Liver (tissue), 8 donors: ENCODE measurements at regions not wholly inside any gene's neighbourhood (a gene's known extent, or its start where the extent isn't known, plus 50 kb on each side); places are given as distances from the start of the nearest gene placed in this dataset.

Source experiments
- DNase-seq: peaks from one replicate; pipeline ENCODE4 v3.0.0-alpha.2; 2017; ENCODE audit warnings: low spot score
- H3K27ac ChIP-seq, 2 donors: one replicate each; pipeline ENCODE4 v1.7.0; 2013; ENCODE audit warnings: inconsistent platforms in 2 of 2, low read length in 2 of 2, control low read depth in 1 of 2, low read depth in 1 of 2, mild to moderate bottlenecking in 1 of 2
- H3K27me3 ChIP-seq, 4 donors: one replicate each; pipeline versions ENCODE4 v1.6.1 to v1.7.0; 2013; ENCODE audit warnings: low read length in 3 of 4, inconsistent platforms in 1 of 4, mild to moderate bottlenecking in 1 of 4, moderate library complexity in 1 of 4; ENCODE audit not compliant: control insufficient read depth in 4 of 4, insufficient read depth in 4 of 4
- H3K36me3 ChIP-seq, 4 donors: one replicate each; pipeline versions ENCODE4 v1.6.1 to v1.7.0; 2013; ENCODE audit warnings: low read length in 3 of 4, mild to moderate bottlenecking in 3 of 4, low read depth in 1 of 4, moderate library complexity in 1 of 4; ENCODE audit not compliant: control insufficient read depth in 4 of 4, insufficient read depth in 3 of 4
- H3K4me1 ChIP-seq, 4 donors: one replicate each; pipeline versions ENCODE4 v1.6.1 to v1.7.0; 2013; ENCODE audit warnings: low read length in 3 of 4, mild to moderate bottlenecking in 3 of 4, moderate library complexity in 1 of 4; ENCODE audit not compliant: control insufficient read depth in 4 of 4, insufficient read depth in 4 of 4
- H3K4me3 ChIP-seq, 3 donors: one replicate each; pipeline versions ENCODE4 v1.6.1 to v1.7.0; 2013; ENCODE audit warnings: low read length in 3 of 3, control low read depth in 1 of 3, low read depth in 1 of 3, mild to moderate bottlenecking in 1 of 3
- H3K9ac ChIP-seq, 2 donors: one replicate each; pipeline ENCODE4 v1.7.0; 2013; ENCODE audit warnings: low read length in 2 of 2, mild to moderate bottlenecking in 2 of 2, moderate library complexity in 2 of 2, control low read depth in 1 of 2, low read depth in 1 of 2
- H3K9me3 ChIP-seq, 4 donors: one replicate each; pipeline versions ENCODE4 v1.6.1 to v1.7.0; 2013; ENCODE audit warnings: low read length in 3 of 4; ENCODE audit not compliant: control insufficient read depth in 4 of 4
- ATF3 ChIP-seq: IDR thresholded peaks from 2 replicates; pipeline ENCODE4 v1.6.1; 2016; ENCODE audit warnings: antibody characterized with exemption
- EGR1 ChIP-seq, 2 donors: IDR thresholded peaks; 2 replicates each; pipeline ENCODE4 v1.6.1; 2016 to 2018; ENCODE audit warnings: antibody characterized with exemption in 2 of 2, low read depth in 2 of 2
- FOXA1 ChIP-seq: IDR thresholded peaks from 2 replicates; pipeline ENCODE4 v1.6.1; 2016; ENCODE audit warnings: antibody characterized with exemption
- FOXA2 ChIP-seq: IDR thresholded peaks from 2 replicates; pipeline ENCODE4 v1.6.1; 2016; ENCODE audit warnings: antibody characterized with exemption
- GABPA ChIP-seq, 2 donors: IDR thresholded peaks in 1 of 2; conservative IDR thresholded peaks in 1 of 2; 2 replicates each; pipeline ENCODE4 v1.6.1; 2016; ENCODE audit warnings: antibody characterized with exemption in 2 of 2, mild to moderate bottlenecking in 1 of 2, moderate library complexity in 1 of 2
- HNF4A ChIP-seq, 2 donors: conservative IDR thresholded peaks; 2 replicates each; pipeline ENCODE4 v1.6.1; 2016; ENCODE audit warnings: antibody characterized with exemption in 2 of 2, mild to moderate bottlenecking in 2 of 2
- HNF4G ChIP-seq: IDR thresholded peaks from 2 replicates; pipeline ENCODE4 v1.6.1; 2016; ENCODE audit warnings: antibody characterized with exemption
- JUND ChIP-seq, 2 donors: IDR thresholded peaks; 2 replicates each; pipeline ENCODE4 v1.6.1; 2016; ENCODE audit warnings: antibody characterized with exemption in 2 of 2
- NR2F2 ChIP-seq: IDR thresholded peaks from 2 replicates; pipeline ENCODE4 v1.6.1; 2016; ENCODE audit warnings: antibody characterized with exemption
- RAD21 ChIP-seq, 2 donors: IDR thresholded peaks; 2 replicates each; pipeline ENCODE4 v1.6.1; 2016; ENCODE audit warnings: antibody characterized with exemption in 2 of 2, mild to moderate bottlenecking in 2 of 2
- REST ChIP-seq: IDR thresholded peaks from 2 replicates; pipeline ENCODE4 v1.6.1; 2016; ENCODE audit warnings: antibody characterized with exemption, mild to moderate bottlenecking
- RXRA ChIP-seq, 2 donors: IDR thresholded peaks; 2 replicates each; pipeline ENCODE4 v1.6.1; 2017 to 2018; ENCODE audit warnings: antibody characterized with exemption in 2 of 2, mild to moderate bottlenecking in 1 of 2
- SP1 ChIP-seq: IDR thresholded peaks from 2 replicates; pipeline ENCODE4 v1.6.1; 2018; ENCODE audit warnings: antibody characterized with exemption, mild to moderate bottlenecking
- TAF1 ChIP-seq: conservative IDR thresholded peaks from 2 replicates; pipeline ENCODE4 v1.6.1; 2016; ENCODE audit warnings: antibody characterized with exemption, mild to moderate bottlenecking
- YY1 ChIP-seq: IDR thresholded peaks from 2 replicates; pipeline ENCODE4 v1.6.1; 2016; ENCODE audit warnings: antibody characterized with exemption, mild to moderate bottlenecking
- ZBTB33 ChIP-seq: IDR thresholded peaks from 2 replicates; pipeline ENCODE4 v1.6.1; 2016; ENCODE audit warnings: antibody characterized with exemption
- WGBS: extraction: QIAGEN DNeasy Blood & Tissue Kit; methylation state at CpG from one replicate; pipeline ENCODE4 v1.1.7; 2013; 5-methylcytosine and 5-hydroxymethylcytosine counted together
- TF ChIP-seq, protein P1 (sequence below): fragments of 150-350 bp; IDR thresholded peaks from 2 replicates; pipeline ENCODE4 v1.5.1; 2017; ENCODE audit warnings: improper control_type of control experiment, low read depth, low read length; ENCODE audit not compliant: missing input control
- TF ChIP-seq, protein P2 (sequence below): IDR thresholded peaks from 2 replicates; pipeline ENCODE4 v1.6.1; 2016; ENCODE audit warnings: antibody characterized with exemption
- donor health status: healthy.
- donor health status: healthy.
- donor health status: healthy.
- donor health status: healthy.
- donor health status: healthy.

DNA sequence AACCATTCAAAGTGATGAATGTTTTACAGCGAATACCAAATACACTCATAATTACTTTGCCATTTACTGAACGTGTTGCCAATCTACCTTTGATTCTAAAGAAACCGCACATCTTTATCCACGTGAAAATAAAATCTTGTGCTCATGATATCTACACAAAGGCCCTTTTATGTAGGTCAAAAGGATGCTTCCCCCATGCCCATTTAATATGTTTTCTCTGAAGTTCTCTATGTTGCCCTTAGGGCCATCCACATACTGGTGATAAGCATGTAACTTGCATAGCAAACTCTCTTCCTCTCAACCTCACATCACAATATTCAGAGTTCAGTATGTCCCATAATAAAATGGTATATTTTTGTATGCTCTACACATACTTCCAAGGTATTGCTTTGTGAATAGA, 380.0 kb upstream of the FIGN start:
- Histone ChIP-seq H3K36me3 (no peaks in the 10 kb centered on the region), H3K4me1 (no peaks in the 10 kb centered on the region), H3K9me3 (no peaks in the 10 kb centered on the region), H3K4me3 (no peak overlapping the region), H3K27ac (no peak overlapping the region), H3K27me3 (no peaks in the 10 kb centered on the region), H3K9ac (no peak overlapping the region)
- no peak for TF ChIP-seq ZBTB33
- TF ChIP-seq TAF1: no peak
- no peak for TF ChIP-seq SP1
- no peak for TF ChIP-seq GABPA (IDR thresholded peaks at IDR 0.05 in 1 of 2, conservative IDR thresholded peaks at IDR 0.05 in 1 of 2)
- no peak for TF ChIP-seq NR2F2
- TF ChIP-seq JUND (IDR thresholded peaks at IDR 0.05): no peak
- TF ChIP-seq HNF4A (conservative IDR thresholded peaks at IDR 0.05): no peak
- TF ChIP-seq EGR1 (IDR thresholded peaks at IDR 0.05; ENCODE audit: low read depth in 2 of 2): no peak
- TF ChIP-seq, protein P1, sequence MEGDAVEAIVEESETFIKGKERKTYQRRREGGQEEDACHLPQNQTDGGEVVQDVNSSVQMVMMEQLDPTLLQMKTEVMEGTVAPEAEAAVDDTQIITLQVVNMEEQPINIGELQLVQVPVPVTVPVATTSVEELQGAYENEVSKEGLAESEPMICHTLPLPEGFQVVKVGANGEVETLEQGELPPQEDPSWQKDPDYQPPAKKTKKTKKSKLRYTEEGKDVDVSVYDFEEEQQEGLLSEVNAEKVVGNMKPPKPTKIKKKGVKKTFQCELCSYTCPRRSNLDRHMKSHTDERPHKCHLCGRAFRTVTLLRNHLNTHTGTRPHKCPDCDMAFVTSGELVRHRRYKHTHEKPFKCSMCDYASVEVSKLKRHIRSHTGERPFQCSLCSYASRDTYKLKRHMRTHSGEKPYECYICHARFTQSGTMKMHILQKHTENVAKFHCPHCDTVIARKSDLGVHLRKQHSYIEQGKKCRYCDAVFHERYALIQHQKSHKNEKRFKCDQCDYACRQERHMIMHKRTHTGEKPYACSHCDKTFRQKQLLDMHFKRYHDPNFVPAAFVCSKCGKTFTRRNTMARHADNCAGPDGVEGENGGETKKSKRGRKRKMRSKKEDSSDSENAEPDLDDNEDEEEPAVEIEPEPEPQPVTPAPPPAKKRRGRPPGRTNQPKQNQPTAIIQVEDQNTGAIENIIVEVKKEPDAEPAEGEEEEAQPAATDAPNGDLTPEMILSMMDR: no peak
- no peak for TF ChIP-seq FOXA2
- no peak for TF ChIP-seq FOXA1
- no peak for TF ChIP-seq ATF3
- TF ChIP-seq, protein P2, sequence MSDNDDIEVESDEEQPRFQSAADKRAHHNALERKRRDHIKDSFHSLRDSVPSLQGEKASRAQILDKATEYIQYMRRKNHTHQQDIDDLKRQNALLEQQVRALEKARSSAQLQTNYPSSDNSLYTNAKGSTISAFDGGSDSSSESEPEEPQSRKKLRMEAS: no peak
- TF ChIP-seq HNF4G: no peak
- TF ChIP-seq RAD21 (IDR thresholded peaks at IDR 0.05): no peak
- TF ChIP-seq REST: no peak
- no peak for TF ChIP-seq YY1
- no peak for TF ChIP-seq RXRA (IDR thresholded peaks at IDR 0.05)
- no peak for DNase-seq
- 86% methylated on average over 4 of the region's 4 CpGs for WGBS

- TF ChIP-seq FOXA1 (no peak), REST (no peak)
- Histone ChIP-seq H3K4me1 (no peaks in the 10 kb centered on the region), H3K9me3 (no peaks in the 10 kb centered on the region), H3K4me3 (no peak overlapping the region), H3K36me3 (no peaks in the 10 kb centered on the region), H3K9ac (no peak overlapping the region), H3K27me3 (no peaks in the 10 kb centered on the region), H3K27ac (no peak overlapping the region)
- no peak for DNase-seq
Observed at GRCh38 chr2:164114937-164115336, 379.1 kb upstream of the FIGN start.
